Thyroid gland (tissue), 4 donors: ENCODE measurements at regions not wholly inside any gene's neighbourhood (a gene's known extent, or its start where the extent isn't known, plus 50 kb on each side); places are given as distances from the start of the nearest gene placed in this dataset.

Experiments
- DNase-seq, 2 donors: peaks; one replicate each; pipeline ENCODE4 v3.0.0-alpha.2; 2019
- H3K27ac ChIP-seq, 3 donors: fragments of 200-600 bp; sonication (generic); 1 replicate in 2 of 3; 2 replicates in 1 of 3; pipeline ENCODE4 v1.5.1; 2016 to 2019; ENCODE audit warnings: mild to moderate bottlenecking in 1 of 3, moderate library complexity in 1 of 3
- H3K27me3 ChIP-seq: fragments of 200-600 bp; sonication (generic); one replicate; pipeline ENCODE4 v1.5.1; 2019
- H3K36me3 ChIP-seq, 2 donors: fragments of 200-600 bp; sonication (generic); one replicate each; pipeline ENCODE4 v1.5.1; 2016 to 2019
- H3K4me1 ChIP-seq, 2 donors: fragments of 200-600 bp; sonication (generic); one replicate each; pipeline ENCODE4 v1.5.1; 2017 to 2019
- H3K4me3 ChIP-seq, 3 donors: fragments of 200-600 bp; sonication (generic); replicated peaks in 1 of 3; 1 replicate in 2 of 3; 2 replicates in 1 of 3; pipeline ENCODE4 v1.5.1; 2016; ENCODE audit warnings: mild to moderate bottlenecking in 1 of 3
- H3K9me3 ChIP-seq: fragments of 200-600 bp; sonication (generic); one replicate; pipeline ENCODE4 v1.5.1; 2017
- POLR2A ChIP-seq, 2 donors: fragments of 450-650 bp; IDR thresholded peaks; one replicate each; pipeline ENCODE4 v1.6.1; 2017; ENCODE audit warnings: antibody characterized with exemption in 2 of 2, mild to moderate bottlenecking in 2 of 2, moderate library complexity in 1 of 2
- WGBS, 2 donors: methylation state at CpG; one replicate each; pipeline ENCODE4 v1.1.5; 2017; 5-methylcytosine and 5-hydroxymethylcytosine counted together
- intact Hi-C: fragments of 100-400 bp; cut with DNase I; formaldehyde crosslinking; loops from one replicate; pipeline ENCODE4 v1.15.1; 2023
- TF ChIP-seq, protein P1 (sequence below), 6 experiments: fragments of 200-600 bp in 3 of 6; fragments of 450-650 bp in 3 of 6; sonication (generic) in 3 of 6; IDR thresholded peaks; one replicate each; pipeline ENCODE4 v1.5.1; 2016 to 2019; ENCODE audit warnings: antibody characterized with exemption in 6 of 6, mild to moderate bottlenecking in 2 of 6, inconsistent platforms in 1 of 6, moderate library complexity in 1 of 6

DNA sequence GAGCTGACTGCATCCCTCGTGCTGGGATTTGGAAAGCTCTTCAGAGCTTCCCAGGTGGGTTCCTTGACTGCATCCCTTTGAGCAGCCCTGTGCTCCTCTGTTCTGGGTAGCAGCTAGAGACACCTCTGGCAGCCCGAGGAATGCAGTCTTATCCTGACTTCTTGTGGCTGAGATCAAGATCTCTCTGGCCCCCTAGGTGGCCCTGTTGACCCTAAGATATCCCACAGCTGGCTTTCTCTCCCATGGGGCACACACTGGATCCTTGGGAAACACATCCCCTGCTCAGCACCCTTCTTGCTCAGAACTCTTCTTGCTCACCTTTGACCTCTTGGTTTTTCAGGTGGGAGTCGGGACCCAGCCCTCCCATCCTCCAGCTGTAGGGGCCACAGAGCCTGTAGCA lies 237.2 kb downstream of the TSN start:
- Histone ChIP-seq H3K9me3 (no peaks in the 10 kb centered on the region), H3K4me3 (no peak overlapping the region), H3K4me1 (no peaks in the 10 kb centered on the region), H3K36me3 (no peaks in the 10 kb centered on the region), H3K27me3 (no peaks in the 10 kb centered on the region), H3K27ac (no peak overlapping the region)
- intact Hi-C loops, result no loop called here
- WGBS, 2 donors, result 48 to 81% methylated on average over 2 to 3 of the region's 3 CpGs
- TF ChIP-seq POLR2A (IDR thresholded peaks at IDR 0.05), result no peak
- TF ChIP-seq, protein P1, sequence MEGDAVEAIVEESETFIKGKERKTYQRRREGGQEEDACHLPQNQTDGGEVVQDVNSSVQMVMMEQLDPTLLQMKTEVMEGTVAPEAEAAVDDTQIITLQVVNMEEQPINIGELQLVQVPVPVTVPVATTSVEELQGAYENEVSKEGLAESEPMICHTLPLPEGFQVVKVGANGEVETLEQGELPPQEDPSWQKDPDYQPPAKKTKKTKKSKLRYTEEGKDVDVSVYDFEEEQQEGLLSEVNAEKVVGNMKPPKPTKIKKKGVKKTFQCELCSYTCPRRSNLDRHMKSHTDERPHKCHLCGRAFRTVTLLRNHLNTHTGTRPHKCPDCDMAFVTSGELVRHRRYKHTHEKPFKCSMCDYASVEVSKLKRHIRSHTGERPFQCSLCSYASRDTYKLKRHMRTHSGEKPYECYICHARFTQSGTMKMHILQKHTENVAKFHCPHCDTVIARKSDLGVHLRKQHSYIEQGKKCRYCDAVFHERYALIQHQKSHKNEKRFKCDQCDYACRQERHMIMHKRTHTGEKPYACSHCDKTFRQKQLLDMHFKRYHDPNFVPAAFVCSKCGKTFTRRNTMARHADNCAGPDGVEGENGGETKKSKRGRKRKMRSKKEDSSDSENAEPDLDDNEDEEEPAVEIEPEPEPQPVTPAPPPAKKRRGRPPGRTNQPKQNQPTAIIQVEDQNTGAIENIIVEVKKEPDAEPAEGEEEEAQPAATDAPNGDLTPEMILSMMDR (IDR thresholded peaks at IDR 0.05), result no peak
- DNase-seq, result no peak

DNA sequence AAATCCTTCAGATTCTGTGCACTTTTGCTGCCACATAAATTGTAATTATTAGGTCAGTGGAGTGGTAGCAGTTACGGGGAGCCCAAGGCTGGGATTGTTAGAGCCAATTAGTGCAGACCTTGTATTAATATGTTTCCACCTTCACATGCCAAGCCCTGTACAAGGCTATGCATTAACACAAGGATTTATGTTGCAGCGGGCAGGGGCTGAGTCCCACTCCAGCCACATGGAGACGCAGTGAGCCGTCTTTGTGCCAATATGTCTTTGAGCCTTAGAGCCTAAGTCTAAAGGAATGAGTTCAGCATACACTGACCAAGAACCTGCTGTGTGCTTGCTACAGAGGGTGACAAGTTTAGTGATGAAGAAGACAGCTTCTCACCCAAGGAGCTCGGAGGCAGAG lies 238.2 kb downstream of the TSN start:
- 82 to 83% methylated on average over 5 of the region's 5 CpGs for WGBS, 2 donors
- Histone ChIP-seq H3K27ac (no peak overlapping the region), H3K4me3 (no peak overlapping the region), H3K4me1 (no peaks in the 10 kb centered on the region), H3K36me3 (no peaks in the 10 kb centered on the region), H3K9me3 (no peaks in the 10 kb centered on the region), H3K27me3 (no peaks in the 10 kb centered on the region)
- no peak for DNase-seq
- intact Hi-C loops, result no loop called here
- TF ChIP-seq, protein P1 (IDR thresholded peaks at IDR 0.05), result no peak
- no peak for TF ChIP-seq POLR2A (IDR thresholded peaks at IDR 0.05)

DNA sequence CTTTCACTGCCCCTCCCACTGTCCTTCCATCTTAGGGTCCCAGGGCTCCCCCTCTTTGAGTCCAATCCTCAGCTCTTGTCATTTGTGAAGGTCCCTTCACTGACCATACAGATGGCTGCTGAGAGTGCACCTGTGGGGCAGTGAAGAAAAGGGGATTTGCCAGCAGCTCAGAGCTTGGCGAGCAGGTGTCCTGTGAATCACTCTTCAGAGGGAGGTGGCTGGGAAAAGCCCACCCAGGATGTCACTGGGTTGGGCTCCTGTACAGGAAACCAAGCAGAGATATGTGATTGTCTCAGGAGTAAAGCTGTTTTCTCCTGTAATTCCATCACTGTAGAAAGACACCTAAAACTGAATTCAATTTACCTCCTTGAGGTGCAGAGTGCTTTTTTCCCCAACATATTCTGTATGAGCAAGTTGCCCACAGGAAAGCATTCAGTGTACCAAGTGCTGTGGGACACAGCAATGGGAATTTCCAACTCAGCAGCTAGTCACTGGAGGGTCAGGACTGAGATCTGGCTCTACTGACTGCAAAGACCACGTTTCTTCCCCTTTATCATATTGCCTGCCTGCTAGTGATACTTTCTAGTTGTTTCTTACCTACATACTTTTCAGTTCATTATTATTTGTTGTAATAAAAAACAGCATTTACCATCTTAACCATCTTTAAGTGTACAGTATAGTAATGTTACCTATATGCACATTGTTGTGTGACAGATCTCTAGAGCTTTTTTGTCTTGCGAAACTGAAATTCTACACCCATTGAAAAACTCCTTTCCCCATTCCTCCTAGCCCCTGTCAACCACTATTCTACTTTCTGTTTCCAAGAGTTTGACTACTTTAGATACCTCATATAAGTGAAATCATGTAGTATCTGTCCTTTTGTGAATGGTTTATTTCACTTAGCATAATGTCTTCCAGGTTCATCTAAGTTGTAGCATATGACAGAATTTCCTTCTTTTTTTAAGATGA lies 239.1 kb downstream of the TSN start:
- 79 to 81% methylated on average over 3 of the region's 3 CpGs for WGBS, 2 donors

DNA sequence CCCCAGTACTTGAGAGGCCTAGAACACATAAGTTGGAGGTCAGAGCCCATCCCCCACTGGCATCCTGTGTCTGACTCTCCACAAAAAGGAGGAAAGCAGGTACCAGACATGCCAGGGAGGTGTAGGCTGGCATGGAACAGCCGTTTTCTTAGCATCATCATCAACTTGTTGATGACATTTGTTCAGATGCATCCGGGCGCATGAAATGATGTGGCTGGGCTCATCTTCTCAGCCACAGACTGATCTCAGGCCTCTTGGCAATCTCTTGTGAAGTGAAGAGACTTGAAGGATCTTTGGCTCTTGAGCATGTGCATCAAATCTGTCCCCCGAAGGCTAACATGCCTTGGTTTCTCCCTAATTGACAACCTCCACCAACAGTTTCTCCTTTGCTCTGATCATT lies 243.3 kb downstream of the TSN start:
- TF ChIP-seq, protein P1 (IDR thresholded peaks at IDR 0.05), result no peak
- no peak for TF ChIP-seq POLR2A (IDR thresholded peaks at IDR 0.05)
- H3K27me3 ChIP-seq, result no peaks in the 10 kb centered on the region
- intact Hi-C loops, result no loop called here
- 77 to 78% methylated on average over 4 of the region's 4 CpGs for WGBS, 2 donors
- no peaks in the 10 kb centered on the region for H3K9me3 ChIP-seq
- no peak overlapping the region for H3K4me3 ChIP-seq
- DNase-seq, result no peak
- H3K27ac ChIP-seq, result no peak overlapping the region
- H3K4me1 ChIP-seq, result no peaks in the 10 kb centered on the region
- no peaks in the 10 kb centered on the region for H3K36me3 ChIP-seq

More for the DNA sequence above, 239.1 kb downstream of the TSN start:
- no peak for DNase-seq
- H3K27ac ChIP-seq, result no peak overlapping the region
- H3K9me3 ChIP-seq, result no peaks in the 10 kb centered on the region
- intact Hi-C loops, result no loop called here
- no peak overlapping the region for H3K4me3 ChIP-seq
- H3K27me3 ChIP-seq, result no peaks in the 10 kb centered on the region
- H3K4me1 ChIP-seq, result no peaks in the 10 kb centered on the region
- H3K36me3 ChIP-seq, result no peaks in the 10 kb centered on the region
- no peak for TF ChIP-seq POLR2A (IDR thresholded peaks at IDR 0.05)
- TF ChIP-seq, protein P1 (IDR thresholded peaks at IDR 0.05), result no peak

DNA sequence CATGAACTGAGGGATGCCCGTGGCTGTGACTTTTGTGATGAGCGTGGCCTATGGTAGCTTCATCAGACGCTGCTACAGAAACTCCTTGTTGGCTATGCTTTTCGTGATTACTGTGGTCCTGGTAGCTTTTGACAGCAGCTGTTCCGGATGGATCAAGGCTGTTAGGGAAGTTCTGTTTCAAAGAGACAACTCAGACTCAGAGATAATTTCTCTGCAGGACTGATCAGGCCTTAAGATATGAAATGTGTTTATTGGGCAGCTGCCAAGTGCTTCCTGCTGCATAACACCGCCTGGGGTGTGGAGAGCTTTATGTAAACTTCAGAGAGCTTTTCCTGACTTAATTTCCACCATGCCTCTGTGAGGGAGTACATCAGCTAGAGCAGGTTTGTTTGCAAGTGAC lies 243.8 kb downstream of the TSN start:
- H3K4me1 ChIP-seq, result no peaks in the 10 kb centered on the region
- H3K9me3 ChIP-seq, result no peaks in the 10 kb centered on the region
- no peak for TF ChIP-seq POLR2A (IDR thresholded peaks at IDR 0.05)
- TF ChIP-seq, protein P1 (IDR thresholded peaks at IDR 0.05), result no peak
- intact Hi-C loops, result no loop called here
- 48 to 51% methylated on average over 6 of the region's 6 CpGs for WGBS, 2 donors
- DNase-seq, result no peak
- H3K4me3 ChIP-seq, result no peak overlapping the region
- no peak overlapping the region for H3K27ac ChIP-seq
- H3K27me3 ChIP-seq, result no peaks in the 10 kb centered on the region
- H3K36me3 ChIP-seq, result no peaks in the 10 kb centered on the region
